Large intestine (tissue), 3 donors: ENCODE measurements at regions not wholly inside any gene's neighbourhood (a gene's known extent, or its start where the extent isn't known, plus 50 kb on each side); places are given as distances from the start of the nearest gene placed in this dataset.
A peak's percentile ranks its signal among the peaks of the same experiment; 100 is the strongest.

Experiments used
- DNase-seq, 2 donors: peaks; one replicate each; pipeline versions ENCODE4 v3.0.0 to v3.0.0-alpha.2; 2013
- H3K27ac ChIP-seq: one replicate; pipeline ENCODE4 v1.5.1; 2013; ENCODE audit warnings: low read length
- H3K27me3 ChIP-seq: 2 replicates; pipeline ENCODE4 v1.6.1; 2013; ENCODE audit warnings: low read length; ENCODE audit not compliant: control insufficient read depth, insufficient read depth
- H3K36me3 ChIP-seq: 2 replicates; pipeline ENCODE4 v1.6.1; 2013; ENCODE audit warnings: low read length; ENCODE audit not compliant: control insufficient read depth, insufficient read depth
- H3K4me1 ChIP-seq: one replicate; pipeline ENCODE4 v1.6.1; 2013; ENCODE audit warnings: low read length; ENCODE audit not compliant: control insufficient read depth, insufficient read depth
- H3K4me3 ChIP-seq: one replicate; pipeline ENCODE4 v1.5.1; 2013; ENCODE audit warnings: low read length
- H3K9me3 ChIP-seq: one replicate; pipeline ENCODE4 v1.6.1; 2013; ENCODE audit warnings: mild to moderate bottlenecking, low read depth, low read length, moderate library complexity; ENCODE audit not compliant: control insufficient read depth
- WGBS: methylation state at CpG from one replicate; pipeline ENCODE4 v1.1.5; 2013; ENCODE audit warnings: low lambda C conversion rate; ENCODE audit not compliant: insufficient coverage; 5-methylcytosine and 5-hydroxymethylcytosine counted together

DNA sequence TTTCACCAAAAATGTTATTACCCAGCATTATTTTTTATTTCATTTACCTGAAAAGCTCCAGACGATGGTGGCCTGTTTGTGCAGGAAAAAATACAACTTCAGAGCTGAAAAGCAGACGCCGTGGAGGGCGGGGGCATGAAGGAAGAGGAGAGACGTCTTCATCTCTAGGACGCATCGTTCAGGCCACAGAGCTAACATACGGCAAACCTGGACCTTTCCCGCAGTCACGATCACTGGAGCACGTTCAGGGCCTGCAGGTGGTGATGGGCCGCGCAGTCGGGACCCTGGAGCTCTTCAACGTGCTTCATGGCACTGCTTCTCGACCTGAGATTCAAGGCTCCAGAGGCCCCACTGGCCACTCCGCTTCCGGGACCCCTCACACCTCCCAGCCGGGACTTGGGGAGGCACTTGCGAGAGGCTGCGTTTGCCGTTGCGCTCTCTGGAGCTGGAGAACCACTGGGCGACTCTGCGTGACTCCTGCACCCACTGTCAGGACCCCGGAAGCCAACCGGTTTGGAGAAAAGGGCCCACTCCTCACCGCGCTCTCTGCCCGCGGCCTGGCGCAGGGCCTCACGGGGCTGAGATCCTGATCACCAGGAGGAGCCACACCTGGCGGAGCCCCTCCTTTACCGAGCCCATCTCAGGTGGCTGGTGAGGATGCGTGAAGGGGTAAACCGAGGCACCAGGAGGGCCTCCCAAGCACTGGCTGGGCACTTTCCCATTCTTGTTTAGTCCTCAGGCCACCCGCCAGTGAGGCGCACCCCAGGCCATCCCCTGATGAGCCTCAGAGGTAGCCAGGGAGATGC, 164.4 kb upstream of the AFDN start:
- H3K36me3 ChIP-seq = no peaks in the 10 kb centered on the region
- H3K4me3 ChIP-seq = no peak overlapping the region
- H3K27me3 ChIP-seq = no peaks in the 10 kb centered on the region
- no peak for DNase-seq
- peaks cover 7% of the 10 kb centered on the region for H3K4me1 ChIP-seq
- H3K27ac ChIP-seq = no peak overlapping the region
- H3K9me3 ChIP-seq = no peaks in the 10 kb centered on the region
- WGBS = 75% methylated on average over 2 of the region's 39 CpGs

DNA sequence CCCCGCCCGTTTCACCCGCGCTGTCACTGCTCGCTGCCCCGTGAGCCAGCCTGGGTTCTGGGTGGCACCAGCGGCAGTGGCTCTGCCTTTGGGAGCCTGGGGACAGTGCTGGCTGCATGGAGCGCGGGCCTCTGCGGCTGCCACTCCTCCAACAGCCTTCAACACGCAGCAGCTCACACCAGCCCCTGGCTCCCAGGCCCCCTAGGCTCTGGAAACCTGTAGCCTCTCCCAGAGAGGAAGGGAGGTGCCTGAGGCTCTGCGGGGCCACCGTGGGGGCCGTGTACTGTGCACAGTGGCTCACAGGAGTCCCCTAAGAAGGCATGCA, 163.9 kb upstream of the AFDN start:
- no peak for DNase-seq
- no CpG with 5 or more reads among the region's 14 CpGs for WGBS
- Histone ChIP-seq H3K27ac (no peak overlapping the region), H3K4me1 (peaks cover 9% of the 10 kb centered on the region), H3K27me3 (no peaks in the 10 kb centered on the region), H3K9me3 (no peaks in the 10 kb centered on the region), H3K4me3 (no peak overlapping the region), H3K36me3 (no peaks in the 10 kb centered on the region)

DNA sequence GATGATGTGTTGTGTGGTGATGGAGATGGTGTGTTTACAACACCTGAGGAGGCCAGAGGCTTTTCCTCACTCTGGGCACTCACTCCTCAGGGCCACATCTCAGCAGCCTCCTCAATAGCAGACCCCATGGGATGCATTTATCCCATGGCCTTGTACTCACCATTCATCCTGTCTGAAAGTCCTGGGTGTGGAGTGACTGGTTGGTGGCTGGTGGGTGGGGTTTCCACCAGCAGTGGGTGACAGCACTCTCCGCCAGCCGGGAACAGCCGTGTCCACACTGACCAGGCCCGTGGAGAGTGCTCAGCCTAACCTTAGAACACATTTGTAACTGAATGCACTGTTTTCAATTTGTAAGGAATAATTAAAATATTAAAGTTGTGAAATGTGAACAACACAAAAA, 163.4 kb upstream of the AFDN start:
- Histone ChIP-seq H3K9me3 (no peaks in the 10 kb centered on the region), H3K4me3 (no peak overlapping the region), H3K27ac (no peak overlapping the region), H3K36me3 (no peaks in the 10 kb centered on the region), H3K4me1 (peaks cover 14% of the 10 kb centered on the region), H3K27me3 (no peaks in the 10 kb centered on the region)
- no CpG with 5 or more reads among the region's 4 CpGs for WGBS
- DNase-seq = no peak

GRCh38 chr6:167663784-167664443, 162.8 kb upstream of the AFDN start:
- H3K36me3 ChIP-seq = no peaks in the 10 kb centered on the region
- H3K4me1 ChIP-seq = peaks cover 18% of the 10 kb centered on the region
- WGBS = no CpG with 5 or more reads among the region's 24 CpGs
- no peak overlapping the region for H3K27ac ChIP-seq
- no peak for DNase-seq
- no peaks in the 10 kb centered on the region for H3K9me3 ChIP-seq
- no peak overlapping the region for H3K4me3 ChIP-seq
- H3K27me3 ChIP-seq = no peaks in the 10 kb centered on the region

DNA sequence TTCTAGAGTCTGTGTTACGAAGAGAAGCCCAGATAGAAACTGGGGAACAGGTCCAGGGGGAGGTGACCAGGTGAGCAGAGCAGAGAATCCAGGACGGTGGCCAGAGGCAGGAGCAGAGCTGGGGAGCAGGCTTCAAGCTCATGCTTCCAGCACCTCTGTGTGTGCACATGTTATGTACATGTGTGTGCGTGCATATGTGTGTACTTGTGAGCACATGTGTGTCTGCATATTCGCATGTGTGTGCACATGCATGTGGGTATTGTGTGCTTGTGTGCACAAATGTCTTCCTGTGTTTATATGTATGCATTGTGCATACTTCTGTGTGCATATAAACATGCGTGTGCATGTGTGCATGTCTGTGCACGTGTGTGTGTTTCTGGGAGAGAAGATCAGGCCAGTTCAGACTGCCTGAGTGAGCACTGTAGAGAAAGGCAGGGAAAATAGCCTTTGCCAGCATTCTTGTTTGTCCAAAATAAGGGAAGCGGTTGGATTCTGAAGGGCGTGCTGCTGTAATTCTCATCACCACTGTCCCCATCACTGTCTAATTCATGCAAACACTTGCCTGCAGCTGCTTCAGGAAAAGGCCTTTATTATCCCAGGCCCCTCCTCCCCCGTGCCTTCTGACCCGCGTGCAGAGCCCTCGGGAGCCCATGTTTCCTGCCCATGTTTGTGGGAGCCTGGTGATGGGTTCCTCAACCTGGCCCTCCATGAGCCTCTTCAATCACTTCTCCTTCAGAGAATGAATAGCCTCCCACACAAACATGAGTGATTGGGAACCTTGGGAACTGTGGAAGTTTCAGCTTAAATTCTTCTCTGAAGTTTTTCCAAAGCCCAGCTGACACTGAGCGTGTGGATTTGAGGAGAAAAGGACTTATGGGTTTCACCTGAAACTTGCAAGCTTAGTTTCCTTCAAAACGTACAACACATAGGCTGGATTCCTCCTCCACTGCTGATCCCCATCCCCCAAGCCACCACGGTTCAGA, 161.7 kb upstream of the AFDN start:
- 67% methylated on average over 1 of the region's 15 CpGs for WGBS

GRCh38 chr6:167665698-167666330, 160.9 kb upstream of the AFDN start:
- H3K27ac ChIP-seq = no peak overlapping the region
- no peaks in the 10 kb centered on the region for H3K9me3 ChIP-seq
- H3K4me3 ChIP-seq = no peak overlapping the region
- H3K4me1 ChIP-seq = peaks cover 17% of the 10 kb centered on the region
- no peaks in the 10 kb centered on the region for H3K27me3 ChIP-seq
- H3K36me3 ChIP-seq = no peaks in the 10 kb centered on the region
- DNase-seq = no peak
- WGBS = no CpG with 5 or more reads among the region's 19 CpGs

More for the DNA sequence above, 161.7 kb upstream of the AFDN start:
- no peak for DNase-seq
- Histone ChIP-seq H3K4me1 (peaks cover 18% of the 10 kb centered on the region), H3K4me3 (no peak overlapping the region), H3K27ac (no peak overlapping the region), H3K36me3 (no peaks in the 10 kb centered on the region), H3K27me3 (no peaks in the 10 kb centered on the region), H3K9me3 (no peaks in the 10 kb centered on the region)

DNA sequence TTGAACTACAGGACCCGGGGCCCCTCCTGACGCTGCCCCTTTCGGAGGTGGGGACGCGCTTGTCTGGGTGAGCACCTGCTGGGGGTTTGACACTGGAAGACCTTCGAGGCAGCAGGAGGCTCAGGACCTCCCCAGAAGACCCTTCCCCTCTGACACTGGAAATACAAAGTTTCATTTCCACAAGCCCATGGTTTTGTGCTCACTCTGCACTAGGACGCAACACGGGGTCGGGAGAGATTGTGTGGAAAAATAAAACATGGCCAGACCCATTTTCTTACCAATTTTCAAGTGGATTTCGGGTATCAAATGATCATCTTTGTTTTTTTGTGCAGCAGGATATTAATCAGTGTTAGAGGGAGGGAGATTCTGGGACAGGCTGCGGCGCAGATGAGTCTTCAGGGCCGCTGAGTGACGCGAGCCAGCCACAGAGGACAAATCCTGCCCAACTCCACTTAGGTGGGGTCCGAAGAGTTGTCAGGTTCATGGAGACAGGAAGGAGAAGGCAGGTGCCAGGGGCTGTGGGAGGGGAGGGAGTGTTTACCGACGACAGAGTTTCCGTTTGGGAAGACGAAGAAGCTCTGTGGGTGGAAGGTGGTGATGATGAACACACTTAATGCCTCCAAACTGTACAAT, 160.0 kb upstream of the AFDN start:
- no CpG with 5 or more reads among the region's 20 CpGs for WGBS
- Histone ChIP-seq H3K36me3 (no peaks in the 10 kb centered on the region), H3K27ac (no peak overlapping the region), H3K9me3 (peaks cover under 1% of the 10 kb centered on the region), H3K4me1 (peaks cover 11% of the 10 kb centered on the region), H3K27me3 (no peaks in the 10 kb centered on the region), H3K4me3 (no peak overlapping the region)
- no peak for DNase-seq

DNA sequence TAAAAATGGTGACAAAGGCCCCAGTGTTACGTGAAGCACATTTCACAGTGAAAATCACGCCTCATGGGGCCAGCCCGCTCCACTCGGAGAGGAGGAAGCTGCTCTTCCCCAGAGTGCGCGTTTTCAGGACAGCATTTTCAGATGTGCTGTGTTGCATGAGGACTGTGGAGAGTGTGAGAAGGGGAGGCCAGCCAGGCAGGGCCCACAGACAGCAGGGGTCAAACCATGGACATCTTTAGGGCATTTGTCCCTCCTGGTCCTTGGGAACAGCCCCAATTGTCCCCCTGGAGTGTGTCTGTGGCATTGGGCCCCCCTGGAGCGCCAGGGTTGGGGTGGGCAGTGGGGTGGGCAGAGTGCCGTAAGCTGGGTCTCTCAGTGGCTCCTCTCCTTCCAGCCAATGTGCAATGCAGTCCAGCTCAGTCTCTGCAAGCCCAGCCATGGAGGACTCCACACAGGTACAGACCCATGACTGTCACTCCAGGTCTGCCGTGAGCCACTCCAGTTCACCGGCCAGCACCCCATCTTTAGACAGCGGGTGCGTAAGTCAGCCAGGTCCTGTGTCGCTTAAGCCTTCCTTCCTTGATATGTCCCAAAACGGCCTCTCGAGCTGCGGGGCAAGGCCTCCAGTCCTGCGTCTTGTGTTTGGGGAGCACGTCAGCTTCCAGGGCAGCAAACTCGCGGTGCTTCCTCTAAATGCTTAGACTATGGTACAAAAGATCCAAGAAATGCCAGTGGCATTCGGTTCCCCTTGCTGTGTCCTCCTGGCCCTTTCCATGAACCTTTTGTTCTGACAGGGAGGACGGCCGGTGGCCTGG, 159.3 kb upstream of the AFDN start:
- Histone ChIP-seq H3K36me3 (no peaks in the 10 kb centered on the region), H3K27ac (no peak overlapping the region), H3K4me3 (no peak overlapping the region), H3K9me3 (peaks cover 7% of the 10 kb centered on the region), H3K27me3 (no peaks in the 10 kb centered on the region), H3K4me1 (peaks cover 11% of the 10 kb centered on the region)
- DNase-seq = no peak
- no CpG with 5 or more reads among the region's 23 CpGs for WGBS

- Histone ChIP-seq H3K9me3 (peaks cover 7% of the 10 kb centered on the region), H3K4me3 (no peak overlapping the region), H3K36me3 (no peaks in the 10 kb centered on the region), H3K4me1 (peaks cover 11% of the 10 kb centered on the region), H3K27ac (no peak overlapping the region), H3K27me3 (no peaks in the 10 kb centered on the region)
- WGBS = 60% methylated on average over 1 of the region's 26 CpGs
- peak; percentile 73 to 83 for DNase-seq
These were observed 158.5 kb upstream of the AFDN start for GRCh38 chr6:167668019-167668753.
